ENCODE measurements at regions not wholly inside any gene's neighbourhood (a gene's known extent, or its start where the extent isn't known, plus 50 kb on each side); places are given as distances from the start of the nearest gene placed in this dataset.

DNA sequence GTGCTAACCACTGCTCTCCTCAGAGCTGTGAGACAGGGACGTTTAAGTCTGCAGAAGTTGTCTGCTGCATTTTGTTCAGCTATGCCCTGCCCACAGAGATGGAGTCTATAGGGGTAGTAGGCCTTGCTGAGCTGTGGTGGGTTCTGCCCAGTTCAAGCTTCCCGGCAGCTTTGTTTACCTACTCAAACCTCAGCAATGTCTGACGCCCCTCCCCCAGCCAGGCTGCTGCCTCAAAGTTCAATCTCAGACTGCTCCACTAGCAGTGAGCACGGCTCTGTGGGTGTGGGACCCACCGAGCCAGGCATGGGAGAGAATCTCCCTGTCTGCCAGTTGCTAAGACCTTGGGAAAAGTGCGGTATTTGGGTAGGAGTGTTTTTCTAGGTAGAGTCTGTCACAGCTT, 387.8 kb upstream of the SLC39A10 start:
- Histone ChIP-seq H3K79me2 (ENCODE audit: control insufficient read depth, insufficient read depth, low read length) (no peaks in the 10 kb centered on the region), H3K27ac (ENCODE audit: insufficient read depth, low read depth, low read length) (no peak overlapping the region), H3K4me1 (ENCODE audit: control insufficient read depth, extremely low read depth, insufficient read depth, low read length) (no peaks in the 10 kb centered on the region), H3K9ac (replicated peaks; ENCODE audit: extremely low read depth, insufficient read depth, low read length) (no peak overlapping the region), H3K36me3 (ENCODE audit: control insufficient read depth in 2 of 2, extremely low read depth in 1 of 2, insufficient read depth in 2 of 2, low read length in 2 of 2) (no peaks in the 10 kb centered on the region), H3K9me3 (replicated peaks; ENCODE audit: control insufficient read depth, insufficient read depth, low read length) (no peaks in the 10 kb centered on the region), H3K9me1 (replicated peaks; ENCODE audit: control insufficient read depth, extremely low read depth, insufficient read depth, low read length) (no peaks in the 10 kb centered on the region), H3K4me3 (replicated peaks in 1 of 3; ENCODE audit: insufficient read depth in 1 of 3, low read depth in 1 of 3, low read length in 3 of 3) (no peak overlapping the region), H4K20me1 (replicated peaks; ENCODE audit: control insufficient read depth, extremely low read depth, insufficient read depth, low read length) (no peaks in the 10 kb centered on the region), H3K27me3 (ENCODE audit: control insufficient read depth in 2 of 2, insufficient read depth in 2 of 2, low read length in 2 of 2) (no peaks in the 10 kb centered on the region), H3K4me2 (ENCODE audit: insufficient read depth, low read length) (no peak overlapping the region), H2AFZ (ENCODE audit: low read depth, low read length) (no peak overlapping the region)
- CTCF ChIA-PET: no interaction called here
- POLR2A ChIA-PET: no interaction called here
- intact Hi-C loops (cut with micrococcal nuclease) (no loop called here), dilution Hi-C loops (cut with MboI; ENCODE audit: extremely low pct_ligation_motif_present, low sequenced_read_pairs) (no loop called here)
- TF ChIP-seq MYC (IDR thresholded peaks at IDR 0.05; ENCODE audit: low read depth, low read length) (no peak), EZH2 (IDR thresholded peaks at IDR 0.05; ENCODE audit: borderline replicate concordance, low read depth, low read length, severe bottlenecking) (no peak), JUN (IDR thresholded peaks at IDR 0.05; ENCODE audit: borderline replicate concordance, insufficient read depth, insufficient read length, low read depth) (no peak), POLR2AphosphoS5 (IDR thresholded peaks at IDR 0.05; ENCODE audit: insufficient read depth, low read depth, low read length) (no peak), GATA2 (IDR thresholded peaks at IDR 0.05; ENCODE audit: insufficient read depth, insufficient read length, low read depth, low read length) (no peak), POLR2A (IDR thresholded peaks at IDR 0.05; ENCODE audit: low read depth, low read length) (no peak), FOS (IDR thresholded peaks at IDR 0.05; ENCODE audit: borderline replicate concordance, insufficient read depth, low read length) (no peak)
- TF ChIP-seq, protein P1, sequence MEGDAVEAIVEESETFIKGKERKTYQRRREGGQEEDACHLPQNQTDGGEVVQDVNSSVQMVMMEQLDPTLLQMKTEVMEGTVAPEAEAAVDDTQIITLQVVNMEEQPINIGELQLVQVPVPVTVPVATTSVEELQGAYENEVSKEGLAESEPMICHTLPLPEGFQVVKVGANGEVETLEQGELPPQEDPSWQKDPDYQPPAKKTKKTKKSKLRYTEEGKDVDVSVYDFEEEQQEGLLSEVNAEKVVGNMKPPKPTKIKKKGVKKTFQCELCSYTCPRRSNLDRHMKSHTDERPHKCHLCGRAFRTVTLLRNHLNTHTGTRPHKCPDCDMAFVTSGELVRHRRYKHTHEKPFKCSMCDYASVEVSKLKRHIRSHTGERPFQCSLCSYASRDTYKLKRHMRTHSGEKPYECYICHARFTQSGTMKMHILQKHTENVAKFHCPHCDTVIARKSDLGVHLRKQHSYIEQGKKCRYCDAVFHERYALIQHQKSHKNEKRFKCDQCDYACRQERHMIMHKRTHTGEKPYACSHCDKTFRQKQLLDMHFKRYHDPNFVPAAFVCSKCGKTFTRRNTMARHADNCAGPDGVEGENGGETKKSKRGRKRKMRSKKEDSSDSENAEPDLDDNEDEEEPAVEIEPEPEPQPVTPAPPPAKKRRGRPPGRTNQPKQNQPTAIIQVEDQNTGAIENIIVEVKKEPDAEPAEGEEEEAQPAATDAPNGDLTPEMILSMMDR (IDR thresholded peaks at IDR 0.05; ENCODE audit: extremely low read depth in 1 of 2, insufficient read depth in 1 of 2, low read depth in 1 of 2, low read length in 2 of 2): no peak
- TF ChIP-seq, protein P2, sequence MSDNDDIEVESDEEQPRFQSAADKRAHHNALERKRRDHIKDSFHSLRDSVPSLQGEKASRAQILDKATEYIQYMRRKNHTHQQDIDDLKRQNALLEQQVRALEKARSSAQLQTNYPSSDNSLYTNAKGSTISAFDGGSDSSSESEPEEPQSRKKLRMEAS (IDR thresholded peaks at IDR 0.05; ENCODE audit: insufficient read depth, insufficient read length): no peak
- BruUV-seq (replicated peaks): no TSS peak
- DNase-seq (ENCODE audit: low read depth, low spot score) (no peak), FAIRE-seq (no peak)

Measured in endothelial cell of umbilical vein (primary cell).